ENCODE measurements at regions not wholly inside any gene's neighbourhood (a gene's known extent, or its start where the extent isn't known, plus 50 kb on each side); places are given as distances from the start of the nearest gene placed in this dataset.

DNA sequence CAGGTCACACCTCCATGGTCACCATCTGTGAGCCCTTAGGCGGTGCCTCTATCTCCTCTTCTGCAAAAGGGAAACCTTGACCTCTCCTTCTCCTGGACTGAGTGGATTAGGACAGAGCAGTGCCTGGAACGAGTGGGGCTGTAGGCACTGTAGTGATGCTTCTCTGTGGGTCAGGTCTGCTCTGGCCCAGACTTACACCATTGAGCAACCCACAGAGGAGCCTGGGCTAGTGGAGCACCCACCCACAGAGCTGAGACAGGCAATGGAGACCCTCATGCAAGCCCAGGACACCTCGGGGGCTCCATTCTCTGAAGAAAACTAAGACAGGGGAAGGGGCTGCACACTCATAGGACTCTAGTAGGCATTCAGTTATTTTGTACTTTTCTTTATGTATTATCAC, 400.6 kb downstream of the GADD45G start:
- Histone ChIP-seq H3K4me1 (ENCODE audit: control insufficient read depth in 1 of 2, insufficient read depth in 2 of 2, low read length in 2 of 2) (peaks cover 8 to 9% of the 10 kb centered on the region in 2 experiments), H4K8ac (ENCODE audit: low read depth, low read length) (no peak overlapping the region), H2BK120ac (ENCODE audit: insufficient read depth, low read length, poor library complexity) (no peak overlapping the region), H3K9me3 (ENCODE audit: insufficient read depth, low read depth, low read length) (peaks cover 3% of the 10 kb centered on the region), H3K27ac (ENCODE audit: low read depth, low read length) (no peak overlapping the region), H3K79me1 (ENCODE audit: low read length) (peaks cover 7% of the 10 kb centered on the region), H3K18ac (ENCODE audit: low read length) (no peak overlapping the region), H2BK5ac (ENCODE audit: low read depth, low read length, poor library complexity) (no peak overlapping the region), H3K36me3 (ENCODE audit: control insufficient read depth in 1 of 2, insufficient read depth in 2 of 2, low read length in 2 of 2) (peaks cover 0 to 2% of the 10 kb centered on the region in 2 experiments), H2AFZ (ENCODE audit: insufficient read depth, low read length, poor library complexity) (no peak overlapping the region), H4K91ac (ENCODE audit: low read depth, low read length) (no peak overlapping the region), H3K14ac (ENCODE audit: low read length) (no peak overlapping the region), H3K23ac (ENCODE audit: low read length) (no peak overlapping the region), H2BK12ac (ENCODE audit: low read length) (no peak overlapping the region), H4K12ac (ENCODE audit: low read depth, low read length) (no peak overlapping the region), H3K4ac (ENCODE audit: low read depth, low read length) (no peak overlapping the region), H3K9ac (ENCODE audit: low read length) (no peak overlapping the region), H3K4me2 (ENCODE audit: low read length) (no peak overlapping the region), H3K4me3 (ENCODE audit: low read depth, low read length) (no peak overlapping the region), H3K79me2 (ENCODE audit: control insufficient read depth, insufficient read depth, low read length, poor library complexity) (peaks cover 2% of the 10 kb centered on the region), H3K27me3 (ENCODE audit: insufficient read depth, low read length) (no peaks in the 10 kb centered on the region), H2AK5ac (ENCODE audit: low read length) (peak overlapping the region; percentile 40)
- no CpG with 5 or more reads among the region's 3 CpGs for WGBS (ENCODE audit: extremely low coverage, insufficient coverage, insufficient read length)
- no peak for DNase-seq

GRCh38 chr9:90007516-90008440, 403.0 kb downstream of the GADD45G start:
- Histone ChIP-seq H2BK120ac (ENCODE audit: insufficient read depth, low read length, poor library complexity) (peak overlapping the region; percentile 67), H3K9ac (ENCODE audit: low read length) (no peak overlapping the region), H4K8ac (ENCODE audit: low read depth, low read length) (peak overlapping the region; percentile 57), H2BK12ac (ENCODE audit: low read length) (peak overlapping the region; percentile 48), H3K27me3 (ENCODE audit: insufficient read depth, low read length) (no peaks in the 10 kb centered on the region), H3K4me3 (ENCODE audit: low read depth, low read length) (no peak overlapping the region), H3K79me1 (ENCODE audit: low read length) (peaks cover 7% of the 10 kb centered on the region), H3K79me2 (ENCODE audit: control insufficient read depth, insufficient read depth, low read length, poor library complexity) (peaks cover 2% of the 10 kb centered on the region), H2AFZ (ENCODE audit: insufficient read depth, low read length, poor library complexity) (peak overlapping the region; percentile 15), H3K4me1 (ENCODE audit: control insufficient read depth in 1 of 2, insufficient read depth in 2 of 2, low read length in 2 of 2) (peaks cover 8 to 9% of the 10 kb centered on the region in 2 experiments), H3K27ac (ENCODE audit: low read depth, low read length) (peak overlapping the region; percentile 80), H3K14ac (ENCODE audit: low read length) (peak overlapping the region; percentile 9), H4K91ac (ENCODE audit: low read depth, low read length) (peak overlapping the region; percentile 71), H3K36me3 (ENCODE audit: control insufficient read depth in 1 of 2, insufficient read depth in 2 of 2, low read length in 2 of 2) (peaks cover 0 to 2% of the 10 kb centered on the region in 2 experiments), H2AK5ac (ENCODE audit: low read length) (no peak overlapping the region), H2BK5ac (ENCODE audit: low read depth, low read length, poor library complexity) (peak overlapping the region; percentile 57), H3K4me2 (ENCODE audit: low read length) (peak overlapping the region; percentile 52), H3K18ac (ENCODE audit: low read length) (peak overlapping the region; percentile 23), H4K12ac (ENCODE audit: low read depth, low read length) (no peak overlapping the region), H3K9me3 (ENCODE audit: insufficient read depth, low read depth, low read length) (peaks cover 3% of the 10 kb centered on the region), H3K4ac (ENCODE audit: low read depth, low read length) (no peak overlapping the region), H3K23ac (ENCODE audit: low read length) (no peak overlapping the region)
- no CpG with 5 or more reads among the region's 11 CpGs for WGBS (ENCODE audit: extremely low coverage, insufficient coverage, insufficient read length)
- DNase-seq = peak; percentile 76 to 86

- Histone ChIP-seq H3K18ac (ENCODE audit: low read length) (no peak overlapping the region), H3K79me2 (ENCODE audit: control insufficient read depth, insufficient read depth, low read length, poor library complexity) (peaks cover 2% of the 10 kb centered on the region), H3K36me3 (ENCODE audit: control insufficient read depth in 1 of 2, insufficient read depth in 2 of 2, low read length in 2 of 2) (peaks cover 0 to 2% of the 10 kb centered on the region in 2 experiments), H2AFZ (ENCODE audit: insufficient read depth, low read length, poor library complexity) (no peak overlapping the region), H2BK120ac (ENCODE audit: insufficient read depth, low read length, poor library complexity) (no peak overlapping the region), H3K27me3 (ENCODE audit: insufficient read depth, low read length) (no peaks in the 10 kb centered on the region), H2AK5ac (ENCODE audit: low read length) (no peak overlapping the region), H4K12ac (ENCODE audit: low read depth, low read length) (no peak overlapping the region), H3K9me3 (ENCODE audit: insufficient read depth, low read depth, low read length) (peaks cover 6% of the 10 kb centered on the region), H3K4me3 (ENCODE audit: low read depth, low read length) (no peak overlapping the region), H3K4me2 (ENCODE audit: low read length) (no peak overlapping the region), H3K23ac (ENCODE audit: low read length) (no peak overlapping the region), H3K4me1 (ENCODE audit: control insufficient read depth in 1 of 2, insufficient read depth in 2 of 2, low read length in 2 of 2) (peaks cover 8 to 9% of the 10 kb centered on the region in 2 experiments), H3K79me1 (ENCODE audit: low read length) (peaks cover 7% of the 10 kb centered on the region), H2BK12ac (ENCODE audit: low read length) (no peak overlapping the region), H2BK5ac (ENCODE audit: low read depth, low read length, poor library complexity) (no peak overlapping the region), H4K8ac (ENCODE audit: low read depth, low read length) (no peak overlapping the region), H3K4ac (ENCODE audit: low read depth, low read length) (no peak overlapping the region), H3K14ac (ENCODE audit: low read length) (no peak overlapping the region), H3K9ac (ENCODE audit: low read length) (no peak overlapping the region), H4K91ac (ENCODE audit: low read depth, low read length) (no peak overlapping the region), H3K27ac (ENCODE audit: low read depth, low read length) (no peak overlapping the region)
- WGBS (ENCODE audit: extremely low coverage, insufficient coverage, insufficient read length) = no CpG with 5 or more reads among the region's 4 CpGs
- DNase-seq = no peak
Measured at GRCh38 chr9:90009447-90009846, 404.6 kb downstream of the GADD45G start.

GRCh38 chr9:90010793-90011192, 406.0 kb downstream of the GADD45G start:
- Histone ChIP-seq H3K9me3 (ENCODE audit: insufficient read depth, low read depth, low read length) (peaks cover 3% of the 10 kb centered on the region), H2BK5ac (ENCODE audit: low read depth, low read length, poor library complexity) (no peak overlapping the region), H3K18ac (ENCODE audit: low read length) (no peak overlapping the region), H3K4ac (ENCODE audit: low read depth, low read length) (no peak overlapping the region), H4K8ac (ENCODE audit: low read depth, low read length) (no peak overlapping the region), H4K91ac (ENCODE audit: low read depth, low read length) (no peak overlapping the region), H3K27ac (ENCODE audit: low read depth, low read length) (no peak overlapping the region), H2BK12ac (ENCODE audit: low read length) (no peak overlapping the region), H4K12ac (ENCODE audit: low read depth, low read length) (no peak overlapping the region), H3K79me2 (ENCODE audit: control insufficient read depth, insufficient read depth, low read length, poor library complexity) (no peaks in the 10 kb centered on the region), H3K9ac (ENCODE audit: low read length) (no peak overlapping the region), H3K14ac (ENCODE audit: low read length) (no peak overlapping the region), H2AFZ (ENCODE audit: insufficient read depth, low read length, poor library complexity) (no peak overlapping the region), H3K4me1 (ENCODE audit: control insufficient read depth in 1 of 2, insufficient read depth in 2 of 2, low read length in 2 of 2) (peaks cover 8 to 9% of the 10 kb centered on the region in 2 experiments), H3K36me3 (ENCODE audit: control insufficient read depth in 1 of 2, insufficient read depth in 2 of 2, low read length in 2 of 2) (no peaks in the 10 kb centered on the region), H3K79me1 (ENCODE audit: low read length) (peaks cover 5% of the 10 kb centered on the region), H3K4me2 (ENCODE audit: low read length) (no peak overlapping the region), H2AK5ac (ENCODE audit: low read length) (no peak overlapping the region), H2BK120ac (ENCODE audit: insufficient read depth, low read length, poor library complexity) (no peak overlapping the region), H3K23ac (ENCODE audit: low read length) (no peak overlapping the region), H3K27me3 (ENCODE audit: insufficient read depth, low read length) (no peaks in the 10 kb centered on the region), H3K4me3 (ENCODE audit: low read depth, low read length) (no peak overlapping the region)
- peak; percentile 22 to 62 for DNase-seq
- WGBS (ENCODE audit: extremely low coverage, insufficient coverage, insufficient read length) = no CpG with 5 or more reads among the region's 11 CpGs
